MV-4-11 (cell line): ENCODE measurements at regions not wholly inside any gene's neighbourhood (a gene's known extent, or its start where the extent isn't known, plus 50 kb on each side); places are given as distances from the start of the nearest gene placed in this dataset.

Source experiments
- DNase-seq: peaks from one replicate; lab custom pipeline; 2025; lab: John Stamatoyannopoulos, UW

DNA sequence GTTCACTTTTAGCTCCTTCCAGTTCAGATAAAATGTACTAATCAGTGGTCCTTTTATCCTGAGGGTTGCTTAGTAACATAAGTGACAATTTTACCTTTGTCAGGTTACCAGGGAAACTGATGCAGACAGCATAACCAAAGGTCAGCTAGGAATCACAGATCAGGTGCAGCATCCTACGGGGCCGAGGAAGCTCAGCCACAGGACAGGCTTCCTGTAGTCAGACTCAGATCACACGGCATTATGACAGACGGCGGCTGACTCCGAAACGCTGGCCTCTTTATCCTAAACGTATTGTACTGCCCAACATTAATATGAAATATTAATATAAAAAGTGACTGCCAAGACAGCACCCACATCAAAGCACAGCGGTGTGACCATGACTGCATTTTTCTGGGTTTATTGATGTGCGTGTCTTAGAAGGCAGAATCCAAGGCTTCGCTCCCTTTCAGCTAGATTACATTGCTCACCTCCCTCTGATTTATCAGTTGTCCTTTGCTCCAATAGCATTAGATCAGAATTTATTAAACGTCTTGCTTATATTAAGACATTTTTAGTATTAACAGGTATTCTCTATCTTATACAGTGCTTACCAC lies 444.5 kb downstream of the CMPK2 start:
- DNase-seq: no peak

DNA sequence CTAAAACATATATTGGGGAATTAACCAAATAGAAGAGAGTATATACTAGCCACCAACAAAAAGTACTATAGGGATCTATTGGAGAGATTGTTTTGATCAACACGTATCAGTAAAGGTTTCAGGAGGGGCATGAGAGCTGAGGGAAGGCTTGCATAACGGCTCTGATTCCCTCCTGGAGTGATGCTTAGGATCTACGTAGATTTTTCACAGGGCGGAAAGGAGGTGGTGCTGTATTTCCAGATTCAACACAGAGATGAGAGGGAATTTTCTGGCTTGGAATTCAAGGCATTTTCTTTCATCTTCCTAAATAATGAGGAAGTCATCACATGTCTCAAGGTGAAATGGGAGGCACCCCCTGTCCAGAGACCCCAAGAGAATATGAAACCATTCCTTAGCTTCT lies 443.8 kb downstream of the CMPK2 start:
- DNase-seq: no peak

- DNase-seq: no peak
Observed at GRCh38 chr2:6423157-6423556, 442.6 kb downstream of the CMPK2 start.

DNA sequence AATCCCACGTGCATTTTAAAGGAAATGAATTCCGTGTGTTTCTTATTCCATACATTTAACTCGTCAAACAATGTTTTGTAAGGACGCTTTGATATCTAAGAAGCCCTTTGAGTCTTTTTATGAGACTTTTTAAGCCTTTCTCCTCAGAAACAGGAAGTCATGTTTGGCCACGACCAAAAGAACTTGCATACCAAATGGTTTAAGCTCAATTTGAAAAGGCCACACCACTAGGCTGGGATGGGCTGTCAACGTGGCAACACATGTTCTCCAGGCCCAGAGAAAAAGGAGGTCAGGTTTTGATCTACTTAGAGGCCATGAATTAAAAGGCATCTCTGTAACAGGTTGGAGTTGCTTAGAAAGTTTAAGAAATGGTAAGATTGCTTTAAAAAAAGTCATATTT lies 441.8 kb downstream of the CMPK2 start:
- DNase-seq: no peak

DNA sequence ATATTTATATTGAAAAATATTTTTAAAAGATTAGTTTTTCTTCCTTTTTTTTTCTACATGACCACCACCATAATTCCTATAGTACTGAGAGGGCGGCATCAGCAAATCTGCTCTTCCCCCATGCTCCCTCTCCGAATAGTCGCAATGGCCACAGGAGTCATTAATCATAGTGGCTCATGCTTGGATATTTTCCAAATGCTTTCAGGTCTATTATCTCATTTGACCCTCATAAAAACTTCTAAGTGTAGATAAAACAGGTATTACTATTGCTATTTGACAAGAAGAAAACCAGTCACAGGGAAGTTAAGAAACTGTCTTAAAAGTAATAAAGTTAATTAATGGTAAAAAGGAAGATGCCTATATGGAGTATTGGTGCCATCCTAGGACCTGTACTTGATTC lies 440.7 kb downstream of the CMPK2 start:
- no peak for DNase-seq

DNA sequence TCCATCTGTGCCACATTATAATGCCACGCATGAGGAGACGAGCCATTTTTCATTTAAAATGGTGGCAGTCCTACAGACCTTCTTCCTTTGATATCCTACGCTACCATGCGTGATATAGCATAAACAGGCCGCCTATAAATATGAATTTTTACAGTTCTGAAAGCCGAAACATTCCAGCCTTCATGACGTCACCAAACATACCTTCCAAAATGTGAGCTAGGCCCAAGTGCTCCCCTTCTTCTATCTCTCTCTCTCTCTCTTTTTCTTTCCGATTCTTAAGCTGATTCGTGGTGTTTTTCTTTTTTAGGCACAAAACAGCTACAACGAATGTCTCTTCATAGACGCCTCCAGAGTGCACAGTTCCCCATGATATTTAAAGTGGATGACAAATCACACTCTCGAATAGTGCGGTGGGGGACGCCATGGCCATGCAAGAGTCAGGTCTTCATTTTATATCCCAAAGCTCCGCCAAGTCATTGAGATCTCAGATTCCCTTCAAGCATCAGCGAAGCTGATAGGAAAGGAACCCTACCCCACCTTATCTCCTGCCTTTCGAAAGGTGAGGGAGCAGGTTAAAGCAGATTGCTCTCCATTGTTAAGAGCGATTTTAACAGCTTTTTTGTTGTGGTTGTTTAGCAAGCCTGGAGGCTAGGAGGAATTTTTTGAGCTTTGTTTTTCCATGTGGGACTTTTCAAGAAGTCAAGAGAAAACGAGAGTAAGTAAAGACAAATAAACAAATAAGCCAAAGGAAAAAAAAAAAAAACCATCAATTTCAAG lies 436.3 kb downstream of the CMPK2 start:
- DNase-seq: no peak

- no peak for DNase-seq
Observed at GRCh38 chr2:6434438-6434837, 431.3 kb downstream of the CMPK2 start.

GRCh38 chr2:6441800-6442199 lies 423.9 kb downstream of the CMPK2 start:
- no peak for DNase-seq

- DNase-seq: no peak
Observed at GRCh38 chr2:6442252-6442985, 423.3 kb downstream of the CMPK2 start.

DNA sequence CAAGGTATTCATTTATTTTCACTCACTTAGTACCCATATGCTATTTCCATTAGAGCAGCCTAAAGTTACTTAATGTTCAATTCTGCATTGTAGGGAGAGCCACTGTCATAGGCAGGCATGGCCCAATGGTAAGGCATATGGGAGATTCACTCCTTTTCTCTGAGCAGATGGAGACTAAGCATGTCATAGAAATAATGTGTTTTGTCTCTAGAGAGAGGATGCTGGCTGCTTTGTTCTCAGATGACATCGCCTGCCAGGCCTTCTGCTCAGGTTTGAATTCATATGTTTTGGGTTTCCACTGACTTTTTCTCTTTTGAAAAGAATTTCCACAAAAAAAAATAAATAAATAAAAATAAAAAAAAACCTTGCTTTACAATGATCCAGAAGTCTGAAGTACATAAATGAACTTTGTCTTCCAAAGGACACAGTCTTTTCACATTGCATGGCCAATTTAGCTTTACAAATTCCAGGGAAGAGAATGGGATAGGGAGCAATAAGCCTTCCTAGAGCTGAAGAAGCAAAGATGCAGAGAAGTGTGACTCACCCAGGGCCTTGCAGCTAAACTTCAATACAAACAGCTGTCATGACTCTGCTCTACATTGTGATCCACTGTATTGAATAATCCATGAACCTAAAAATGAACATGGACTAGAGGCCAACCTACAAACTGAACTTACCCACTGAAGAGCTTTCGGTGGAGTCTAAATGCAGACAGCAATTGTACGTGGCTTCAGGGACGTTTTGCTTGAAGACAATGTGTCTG lies 422.5 kb downstream of the CMPK2 start:
- no peak for DNase-seq

DNA sequence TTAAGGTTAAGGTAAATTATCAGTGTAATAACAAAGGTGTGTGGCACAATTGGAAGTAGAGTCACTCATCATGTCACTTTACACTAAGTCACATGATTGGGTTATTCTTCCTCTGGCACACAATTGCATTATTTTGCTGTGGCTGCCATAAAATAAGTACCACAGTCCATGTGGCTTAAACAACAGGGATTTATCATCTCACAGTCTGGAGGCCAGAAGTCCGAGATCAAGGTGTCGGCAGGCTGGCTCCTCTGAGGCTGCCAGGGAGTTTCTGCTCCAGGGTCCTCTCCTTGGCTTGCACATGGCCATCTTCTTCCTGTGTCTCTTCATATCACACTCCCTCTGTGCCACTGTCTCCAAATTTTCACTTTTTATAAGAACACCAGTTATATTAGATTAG lies 421.2 kb downstream of the CMPK2 start:
- DNase-seq: no peak

- DNase-seq: no peak
Observed at GRCh38 chr2:6445156-6445555, 420.6 kb downstream of the CMPK2 start.

DNA sequence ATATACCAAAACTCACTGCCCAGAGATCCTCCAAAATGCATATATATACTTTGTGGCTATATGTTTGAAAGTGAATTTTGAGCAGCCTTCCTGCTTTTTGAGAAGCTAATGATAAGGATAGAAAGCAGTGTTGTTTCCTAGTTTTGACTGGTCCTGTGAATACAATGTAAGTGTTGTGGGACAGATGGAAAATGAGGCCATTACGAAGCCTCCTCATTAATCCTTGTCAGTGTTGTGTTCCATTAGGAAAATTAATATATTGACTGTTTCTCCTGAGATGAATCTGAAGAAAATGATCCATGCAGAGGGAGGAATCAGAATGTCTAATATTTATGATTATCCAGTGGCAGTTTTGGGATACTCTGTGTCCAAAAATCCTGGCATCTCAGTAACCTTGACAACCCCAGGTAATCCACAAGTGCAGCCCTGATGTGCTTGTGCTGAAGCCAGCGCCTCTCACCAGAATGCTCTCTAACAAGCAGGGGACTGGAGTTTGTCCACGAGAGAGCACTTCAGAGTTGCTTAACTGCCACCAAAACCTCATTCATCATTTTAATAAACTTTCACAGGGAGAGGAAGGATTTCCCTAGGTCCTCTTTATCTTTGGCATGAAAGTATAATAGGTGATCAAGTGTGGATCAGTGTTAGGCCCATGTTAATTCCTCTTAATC lies 418.6 kb downstream of the CMPK2 start:
- DNase-seq: no peak

DNA sequence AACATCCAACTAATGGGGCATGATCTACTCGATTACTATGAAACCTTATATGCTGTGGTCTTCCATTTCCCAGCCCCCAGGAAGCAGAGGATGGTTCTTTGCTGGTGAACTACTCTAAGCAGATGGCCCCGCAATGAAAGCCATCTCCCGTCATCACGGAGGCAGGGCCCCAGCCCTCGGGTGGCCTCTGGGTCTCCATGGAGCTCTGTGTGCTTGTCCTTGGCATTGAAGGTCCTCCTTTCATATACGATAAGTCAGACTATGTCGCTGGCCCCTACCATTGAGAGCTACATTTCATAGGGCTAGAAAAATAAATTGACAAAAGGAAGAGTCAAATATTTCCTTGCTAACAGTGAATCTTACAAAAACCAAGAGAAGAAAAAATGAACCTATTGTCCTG lies 416.8 kb downstream of the CMPK2 start:
- DNase-seq: no peak

- DNase-seq: no peak
Observed at GRCh38 chr2:6449343-6449742, 416.4 kb downstream of the CMPK2 start.

DNA sequence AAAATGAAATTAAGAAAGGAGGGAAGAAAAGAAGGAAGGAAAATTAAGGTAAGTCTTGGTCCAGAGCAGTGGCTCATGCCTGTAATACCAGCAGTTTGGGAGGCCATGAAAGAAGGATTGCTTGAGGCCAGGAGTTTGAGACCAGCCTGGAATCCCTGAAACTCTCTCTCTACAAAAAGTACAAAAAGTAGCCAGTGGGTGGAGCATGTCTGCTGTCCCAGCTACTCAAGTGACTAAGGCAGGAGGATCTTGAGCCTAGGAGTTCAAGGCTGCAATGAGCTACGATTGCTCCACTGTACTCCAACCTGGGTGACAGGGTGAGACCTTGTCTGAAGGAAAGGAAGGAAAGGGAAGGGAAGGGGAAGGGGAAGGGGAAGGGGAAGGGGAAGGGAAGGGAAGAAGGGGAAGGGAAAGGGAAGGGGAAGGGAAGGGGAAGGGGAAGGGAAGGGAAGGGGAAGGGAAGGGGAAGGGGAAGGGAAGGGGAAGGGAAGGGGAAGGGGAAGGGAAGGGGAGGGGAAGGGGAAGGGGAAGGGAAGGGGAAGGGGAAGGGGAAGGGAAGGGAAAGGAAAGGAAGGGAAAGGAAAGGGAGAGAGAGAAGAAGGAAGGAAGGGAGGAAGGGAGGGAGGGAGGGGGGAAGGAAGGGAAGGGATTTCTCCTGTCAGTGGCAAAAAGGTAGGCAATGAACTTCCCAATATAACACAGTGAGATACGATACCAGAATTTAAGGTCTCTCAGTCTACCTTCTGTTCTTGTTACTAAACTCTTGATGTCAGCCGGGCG lies 412.8 kb downstream of the CMPK2 start:
- no peak for DNase-seq

GRCh38 chr2:6454286-6454990 lies 411.3 kb downstream of the CMPK2 start:
- no peak for DNase-seq

DNA sequence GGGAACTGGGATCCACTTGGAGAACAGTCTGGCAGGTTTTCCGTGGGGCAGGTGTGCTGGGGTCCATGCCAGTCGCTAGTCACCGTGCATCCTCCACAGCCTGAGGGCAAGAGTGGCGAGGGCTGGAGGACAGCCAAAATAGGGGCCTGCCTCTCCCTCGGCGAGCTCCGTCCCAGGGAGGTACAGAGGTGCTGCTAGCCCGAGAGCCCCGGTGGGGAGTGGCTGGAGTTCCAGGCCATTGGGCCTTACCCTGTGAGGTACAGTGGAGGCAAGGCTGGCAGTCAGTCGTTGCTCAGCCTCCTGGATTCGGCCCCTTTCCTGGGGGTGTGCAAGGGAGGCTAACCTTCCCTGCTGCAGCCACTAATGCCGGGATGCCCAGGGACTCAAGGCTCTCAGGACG lies 406.6 kb downstream of the CMPK2 start:
- DNase-seq: no peak

- DNase-seq: no peak
Observed at GRCh38 chr2:6470518-6470917, 395.2 kb downstream of the CMPK2 start.

DNA sequence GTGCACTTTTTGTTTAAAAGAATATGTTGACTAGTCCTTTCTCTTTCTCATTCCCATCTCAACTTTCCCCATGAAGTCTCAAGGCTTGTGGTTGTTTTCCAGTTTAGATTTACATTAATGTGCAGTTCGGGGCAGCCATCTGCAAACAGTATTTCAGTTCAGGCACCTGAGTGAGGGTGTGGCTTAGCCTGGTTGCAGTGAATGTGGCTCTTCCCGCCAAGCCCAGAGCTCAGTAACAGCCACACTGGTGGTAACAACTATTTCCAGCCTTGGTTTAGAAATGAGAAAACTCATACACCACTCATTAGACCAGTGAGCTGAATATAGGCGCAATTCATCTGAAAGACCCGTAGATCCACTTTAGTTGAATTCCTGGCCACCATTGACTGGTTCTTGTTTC lies 394.3 kb downstream of the CMPK2 start:
- DNase-seq: no peak
